Thyroid gland (tissue), 4 donors: ENCODE measurements at regions not wholly inside any gene's neighbourhood (a gene's known extent, or its start where the extent isn't known, plus 50 kb on each side); places are given as distances from the start of the nearest gene placed in this dataset.

Experiments
- DNase-seq, 2 donors: peaks; one replicate each; pipeline ENCODE4 v3.0.0-alpha.2; 2019
- H3K27ac ChIP-seq, 3 donors: fragments of 200-600 bp; sonication (generic); 1 replicate in 2 of 3; 2 replicates in 1 of 3; pipeline ENCODE4 v1.5.1; 2016 to 2019; ENCODE audit warnings: mild to moderate bottlenecking in 1 of 3, moderate library complexity in 1 of 3
- H3K27me3 ChIP-seq: fragments of 200-600 bp; sonication (generic); one replicate; pipeline ENCODE4 v1.5.1; 2019
- H3K36me3 ChIP-seq, 2 donors: fragments of 200-600 bp; sonication (generic); one replicate each; pipeline ENCODE4 v1.5.1; 2016 to 2019
- H3K4me1 ChIP-seq, 2 donors: fragments of 200-600 bp; sonication (generic); one replicate each; pipeline ENCODE4 v1.5.1; 2017 to 2019
- H3K4me3 ChIP-seq, 3 donors: fragments of 200-600 bp; sonication (generic); replicated peaks in 1 of 3; 1 replicate in 2 of 3; 2 replicates in 1 of 3; pipeline ENCODE4 v1.5.1; 2016; ENCODE audit warnings: mild to moderate bottlenecking in 1 of 3
- H3K9me3 ChIP-seq: fragments of 200-600 bp; sonication (generic); one replicate; pipeline ENCODE4 v1.5.1; 2017
- CTCF ChIP-seq, 6 experiments: fragments of 200-600 bp in 3 of 6; fragments of 450-650 bp in 3 of 6; sonication (generic) in 3 of 6; IDR thresholded peaks; one replicate each; pipeline ENCODE4 v1.5.1; 2016 to 2019; ENCODE audit warnings: antibody characterized with exemption in 6 of 6, mild to moderate bottlenecking in 2 of 6, inconsistent platforms in 1 of 6, moderate library complexity in 1 of 6
- POLR2A ChIP-seq, 2 donors: fragments of 450-650 bp; IDR thresholded peaks; one replicate each; pipeline ENCODE4 v1.6.1; 2017; ENCODE audit warnings: antibody characterized with exemption in 2 of 2, mild to moderate bottlenecking in 2 of 2, moderate library complexity in 1 of 2
- WGBS, 2 donors: methylation state at CpG; one replicate each; pipeline ENCODE4 v1.1.5; 2017; 5-methylcytosine and 5-hydroxymethylcytosine counted together
- intact Hi-C: fragments of 100-400 bp; cut with DNase I; formaldehyde crosslinking; loops from one replicate; pipeline ENCODE4 v1.15.1; 2023

GRCh38 chr3:150329408-150329807, 78.7 kb upstream of the TSC22D2 start:
- Histone ChIP-seq H3K9me3 (no peaks in the 10 kb centered on the region), H3K4me1 (peaks cover 12 to 16% of the 10 kb centered on the region in 2 donors), H3K27ac (no peak overlapping the region), H3K4me3 (no peak overlapping the region), H3K36me3 (no peaks in the 10 kb centered on the region), H3K27me3 (no peaks in the 10 kb centered on the region)
- intact Hi-C loops = no loop called here
- 91 to 100% methylated on average over 1 of the region's 1 CpG for WGBS, 2 donors
- TF ChIP-seq CTCF (IDR thresholded peaks at IDR 0.05) (no peak), POLR2A (IDR thresholded peaks at IDR 0.05) (no peak)
- DNase-seq = no peak

GRCh38 chr3:150328654-150329040, 79.5 kb upstream of the TSC22D2 start:
- DNase-seq = no peak
- Histone ChIP-seq H3K36me3 (no peaks in the 10 kb centered on the region), H3K4me1 (peaks cover 12 to 16% of the 10 kb centered on the region in 2 donors), H3K4me3 (no peak overlapping the region), H3K27me3 (no peaks in the 10 kb centered on the region), H3K27ac (peak overlapping the region; percentile 38 to 64 (median 63)), H3K9me3 (no peaks in the 10 kb centered on the region)
- TF ChIP-seq CTCF (IDR thresholded peaks at IDR 0.05) (no peak), POLR2A (IDR thresholded peaks at IDR 0.05) (no peak)
- intact Hi-C loops = no loop called here
- WGBS, 2 donors = 86 to 87% methylated on average over 2 of the region's 2 CpGs

- no peak for TF ChIP-seq CTCF (IDR thresholded peaks at IDR 0.05)
- no peak for TF ChIP-seq POLR2A (IDR thresholded peaks at IDR 0.05)
- DNase-seq = peak; percentile 38 to 46
- 35 to 45% methylated on average over 13 of the region's 13 CpGs for WGBS, 2 donors
Measured at GRCh38 chr3:150327678-150328653, 80.1 kb upstream of the TSC22D2 start.

GRCh38 chr3:150324788-150325187, 83.3 kb upstream of the TSC22D2 start:
- Histone ChIP-seq H3K27ac (no peak overlapping the region), H3K9me3 (no peaks in the 10 kb centered on the region), H3K4me1 (peaks cover 16 to 29% of the 10 kb centered on the region in 2 donors), H3K27me3 (no peaks in the 10 kb centered on the region), H3K4me3 (no peak overlapping the region), H3K36me3 (no peaks in the 10 kb centered on the region)
- intact Hi-C loops = no loop called here
- DNase-seq = no peak
- WGBS, 2 donors = 79 to 89% methylated on average over 4 of the region's 4 CpGs
- no peak for TF ChIP-seq POLR2A (IDR thresholded peaks at IDR 0.05)
- TF ChIP-seq CTCF (IDR thresholded peaks at IDR 0.05) = no peak

More at GRCh38 chr3:150327678-150328653, 80.1 kb upstream of the TSC22D2 start:
- Histone ChIP-seq H3K4me3 (no peak overlapping the region), H3K27ac (peak overlapping the region; percentile 38 to 64 (median 63)), H3K9me3 (no peaks in the 10 kb centered on the region), H3K36me3 (no peaks in the 10 kb centered on the region), H3K4me1 (peaks cover 12 to 16% of the 10 kb centered on the region in 2 donors), H3K27me3 (no peaks in the 10 kb centered on the region)
- intact Hi-C loops = no loop called here

- TF ChIP-seq CTCF (IDR thresholded peaks at IDR 0.05) (no peak), POLR2A (IDR thresholded peaks at IDR 0.05) (no peak)
- peaks cover 19 to 35% of the 10 kb centered on the region in 2 donors for H3K4me1 ChIP-seq
- DNase-seq = no peak
- no peaks in the 10 kb centered on the region for H3K9me3 ChIP-seq
- 68 to 89% methylated on average over 3 of the region's 3 CpGs for WGBS, 2 donors
- no peak overlapping the region for H3K4me3 ChIP-seq
- H3K27me3 ChIP-seq = no peaks in the 10 kb centered on the region
- H3K27ac ChIP-seq = no peak overlapping the region
- intact Hi-C loops = no loop called here
- no peaks in the 10 kb centered on the region for H3K36me3 ChIP-seq
Measured at GRCh38 chr3:150324245-150324644, 83.9 kb upstream of the TSC22D2 start.
